SH-SY5Y (cell line): ENCODE measurements at regions not wholly inside any gene's neighbourhood (a gene's known extent, or its start where the extent isn't known, plus 50 kb on each side); places are given as distances from the start of the nearest gene placed in this dataset.

Experiments used
- GATA2 ChIP-seq: IDR thresholded peaks from 2 replicates; pipeline ENCODE4 v1.6.1; 2011; ENCODE audit warnings: mild to moderate bottlenecking, low read depth, low read length
- GATA3 ChIP-seq: IDR thresholded peaks from 2 replicates; pipeline ENCODE4 v1.6.1; 2011; ENCODE audit warnings: low read depth, mild to moderate bottlenecking, low read length, moderate library complexity

DNA sequence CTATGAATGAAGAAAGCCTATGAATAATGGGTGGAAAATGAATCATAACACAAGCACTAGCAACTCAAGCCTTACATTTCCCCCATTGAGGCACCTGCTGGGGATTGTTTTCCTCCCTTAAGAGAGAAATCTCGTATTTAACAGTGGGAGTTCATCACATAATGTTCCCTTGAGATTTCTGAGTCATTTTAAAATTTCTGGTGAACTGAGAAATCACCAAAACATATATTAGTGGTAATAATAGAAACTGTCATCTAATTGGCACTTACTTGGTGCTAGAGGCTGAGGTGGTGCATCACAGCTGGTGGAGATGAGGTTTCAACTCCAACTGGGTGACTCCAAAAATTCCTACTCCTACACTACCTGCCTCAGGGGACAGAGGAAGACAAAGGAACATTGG lies 561.3 kb upstream of the LCORL start:
- no peak for TF ChIP-seq GATA2
- TF ChIP-seq GATA3: no peak
